ENCODE measurements at regions not wholly inside any gene's neighbourhood (a gene's known extent, or its start where the extent isn't known, plus 50 kb on each side); places are given as distances from the start of the nearest gene placed in this dataset.

DNA sequence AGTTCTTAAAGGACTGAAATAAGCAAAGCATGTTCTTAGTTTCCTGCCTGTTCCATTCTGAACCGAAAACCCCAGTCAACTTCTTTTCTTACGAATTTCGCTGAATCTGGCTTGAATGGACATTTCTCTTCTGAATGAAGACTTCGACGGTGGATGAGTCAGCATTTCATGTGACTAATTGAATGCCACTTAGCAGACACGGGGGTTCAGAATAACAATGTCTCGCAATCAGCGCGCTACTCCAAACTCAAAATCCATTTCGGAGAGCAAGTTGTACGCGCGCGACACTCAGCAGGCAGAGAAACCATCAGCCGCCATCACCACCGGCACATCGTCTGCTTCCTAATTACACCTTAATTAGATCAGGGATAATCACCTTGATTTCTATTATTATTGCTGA, 239.0 kb upstream of the KLF6 start:
- no peak for TF ChIP-seq POLR2A (IDR thresholded peaks at IDR 0.05)
- no peak for TF ChIP-seq CTCF (IDR thresholded peaks at IDR 0.05 in 4 of 5, conservative IDR thresholded peaks at IDR 0.05 in 1 of 5)
